B cell (primary cell): ENCODE measurements at regions not wholly inside any gene's neighbourhood (a gene's known extent, or its start where the extent isn't known, plus 50 kb on each side); places are given as distances from the start of the nearest gene placed in this dataset.

Source experiments
- ATAC-seq: fragments of 200-7000 bp; cut with Tn5 transposase; one replicate; pipeline ENCODE4 v1.10.0; 2021; ENCODE audit warnings: low read depth, mild to moderate bottlenecking, moderate number of reproducible peaks, moderate library complexity
- CTCF ChIA-PET: fragments of 350-600 bp; sonication (Branson Sonifier 250); formaldehyde crosslinking; loops from one replicate; lab custom pipeline; 2021; ENCODE audit warnings: antibody characterized with exemption, inconsistent platforms; lab: Charles Lee
- POLR2A ChIA-PET: fragments of 350-600 bp; sonication (Branson Sonifier 250); formaldehyde crosslinking; loops from one replicate; lab custom pipeline; 2021; ENCODE audit warnings: antibody characterized with exemption; lab: Charles Lee
- DNase-seq: peaks from one replicate; pipeline ENCODE4 v3.0.0; 2013
- H2AFZ ChIP-seq: 2 replicates; pipeline ENCODE4 v1.6.1; 2012; ENCODE audit warnings: mild to moderate bottlenecking, low read depth, low read length; ENCODE audit not compliant: insufficient read depth, poor library complexity, severe bottlenecking
- H3K27ac ChIP-seq, 2 donors: 1 replicate in 1 of 2; 2 replicates in 1 of 2; pipeline ENCODE4 v1.5.1; 2012 to 2013; ENCODE audit warnings: low read length in 2 of 2, mild to moderate bottlenecking in 2 of 2, moderate library complexity in 1 of 2
- H3K27me3 ChIP-seq, 4 experiments: fragments of 200-600 bp in 1 of 4; sonication (generic) in 1 of 4; replicated peaks in 1 of 4; 1 replicate in 2 of 4; 2 replicates in 2 of 4; pipeline versions ENCODE4 v1.6.1 to v1.7.0; 2013 to 2016; ENCODE audit warnings: low read length in 3 of 4, mild to moderate bottlenecking in 2 of 4, mixed read lengths in 1 of 4, moderate library complexity in 1 of 4; ENCODE audit not compliant: insufficient read depth in 4 of 4, control insufficient read depth in 3 of 4; ENCODE audit errors: control extremely low read depth in 1 of 4
- H3K36me3 ChIP-seq, 2 experiments: replicated peaks in 1 of 2; 1 replicate in 1 of 2; 2 replicates in 1 of 2; pipeline versions ENCODE4 v1.6.1 to v1.7.1; 2013; ENCODE audit warnings: low read length in 1 of 2; ENCODE audit not compliant: insufficient read depth in 2 of 2, control insufficient read depth in 1 of 2; ENCODE audit errors: control extremely low read depth in 1 of 2, extremely low read depth in 1 of 2
- H3K4me1 ChIP-seq, 2 donors: fragments of 200-600 bp in 1 of 2; sonication (generic) in 1 of 2; 1 replicate in 1 of 2; 2 replicates in 1 of 2; pipeline versions ENCODE4 v1.5.1 to v1.6.1; 2013 to 2017; ENCODE audit warnings: low read length in 2 of 2; ENCODE audit not compliant: control insufficient read depth in 2 of 2, insufficient read depth in 2 of 2
- H3K4me2 ChIP-seq: replicated peaks from 2 replicates; pipeline ENCODE3; 2012; ENCODE audit warnings: mild to moderate bottlenecking, low read depth, low read length; ENCODE audit not compliant: poor library complexity, severe bottlenecking
- H3K4me3 ChIP-seq, 5 experiments: fragments of 200-600 bp in 1 of 5; sonication (generic) in 1 of 5; 1 replicate in 3 of 5; 2 replicates in 2 of 5; pipeline versions ENCODE4 v1.5.1 to v1.7.0; 2011 to 2016; ENCODE audit warnings: low read length in 4 of 5, mild to moderate bottlenecking in 4 of 5, low read depth in 2 of 5, control low read depth in 1 of 5, moderate library complexity in 1 of 5; ENCODE audit not compliant: insufficient read depth in 1 of 5; ENCODE audit errors: control extremely low read depth in 1 of 5, extremely low read depth in 1 of 5
- H3K79me2 ChIP-seq: fragments of 200-600 bp; sonication (generic); one replicate; pipeline ENCODE4 v1.6.0; 2016; ENCODE audit warnings: low read length; ENCODE audit not compliant: control insufficient read depth, insufficient read depth
- H3K9ac ChIP-seq: fragments of 200-600 bp; sonication (generic); 2 replicates; pipeline ENCODE4 v1.6.1; 2017; ENCODE audit warnings: mild to moderate bottlenecking, low read length, moderate library complexity
- H3K9me3 ChIP-seq, 3 donors: one replicate each; pipeline versions ENCODE4 v1.6.1 to v1.7.1; 2013; ENCODE audit warnings: low read length in 2 of 3; ENCODE audit not compliant: control insufficient read depth in 2 of 3, insufficient read depth in 1 of 3; ENCODE audit errors: control extremely low read depth in 1 of 3
- H4K20me1 ChIP-seq: 2 replicates; pipeline ENCODE4 v1.6.0; 2012; ENCODE audit warnings: mild to moderate bottlenecking, low read length; ENCODE audit not compliant: insufficient read depth, control insufficient read depth, poor library complexity, severe bottlenecking
- H3K27ac Mint-ChIP-seq: one replicate; pipeline ENCODE4 v1.8.0; 2021; ENCODE audit warnings: mixed read lengths
- H3K27me3 Mint-ChIP-seq: one replicate; pipeline ENCODE4 v1.8.0; 2021; ENCODE audit warnings: mixed read lengths
- H3K4me1 Mint-ChIP-seq: one replicate; pipeline ENCODE4 v1.8.0; 2021; ENCODE audit warnings: mixed read lengths
- H3K4me3 Mint-ChIP-seq: one replicate; pipeline ENCODE4 v1.8.0; 2021; ENCODE audit warnings: mixed read lengths
- H3K9me3 Mint-ChIP-seq: one replicate; pipeline ENCODE4 v1.8.0; 2022; ENCODE audit warnings: mixed read lengths; ENCODE audit not compliant: insufficient read depth
- EZH2 ChIP-seq: IDR thresholded peaks from 2 replicates; pipeline ENCODE4 v1.6.1; 2012; ENCODE audit warnings: borderline replicate concordance, low read depth, mild to moderate bottlenecking, moderate library complexity, low read length; ENCODE audit not compliant: insufficient read depth, poor library complexity, severe bottlenecking
- WGBS: methylation state at CpG from one replicate; pipeline ENCODE4 v1.1.5; 2013; ENCODE audit warnings: missing lambda C conversion rate; ENCODE audit not compliant: insufficient coverage; 5-methylcytosine and 5-hydroxymethylcytosine counted together
- intact Hi-C: fragments of 100-400 bp; cut with micrococcal nuclease; formaldehyde crosslinking; loops from one replicate; pipeline ENCODE4 v1.10.0; 2022
- TF ChIP-seq, protein P1 (sequence below): fragments of 200-600 bp; IDR thresholded peaks from one replicate; pipeline ENCODE4 v1.8.0; 2022; ENCODE audit warnings: antibody characterized with exemption, mild to moderate bottlenecking

DNA sequence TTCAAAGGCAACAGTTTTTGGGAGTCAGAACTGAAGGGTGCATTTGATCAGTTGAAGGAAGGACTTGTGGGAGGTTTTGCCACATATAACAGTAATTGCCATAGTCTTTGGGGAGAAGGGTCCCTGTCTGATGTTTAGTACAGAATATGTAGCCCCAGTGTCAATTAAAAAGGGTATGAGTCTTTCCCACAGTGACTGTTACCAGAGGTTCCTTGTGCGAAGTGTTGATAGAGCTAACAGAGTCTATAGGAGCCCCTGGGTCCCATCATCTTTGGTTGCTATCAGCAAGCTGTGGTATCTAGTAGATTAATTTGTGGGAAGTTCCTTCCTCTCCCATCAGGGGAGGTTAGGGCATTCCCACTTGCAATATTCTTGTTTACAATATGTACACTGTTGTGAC is 329.2 kb downstream of the PTPRU start:
- ChIA-PET POLR2A (no interaction called here), CTCF (no interaction called here)
- H3K27me3 ChIP-seq: no peaks in the 10 kb centered on the region
- no peaks in the 10 kb centered on the region for H3K4me1 ChIP-seq
- no peak for DNase-seq
- H3K27ac ChIP-seq: no peak overlapping the region
- intact Hi-C loops: no loop called here
- no peaks in the 10 kb centered on the region for H4K20me1 ChIP-seq
- Mint-ChIP-seq H3K27me3 (no peaks in the 10 kb centered on the region), H3K4me3 (no peak overlapping the region), H3K4me1 (no peaks in the 10 kb centered on the region), H3K27ac (no peak overlapping the region), H3K9me3 (peaks cover 19% of the 10 kb centered on the region)
- H3K9me3 ChIP-seq: peaks cover 0 to 47% (median 47%) of the 10 kb centered on the region in 3 donors
- H2AFZ ChIP-seq: no peak overlapping the region
- no peak overlapping the region for H3K9ac ChIP-seq
- no peaks in the 10 kb centered on the region for H3K36me3 ChIP-seq
- no peak overlapping the region for H3K4me3 ChIP-seq
- no peaks in the 10 kb centered on the region for H3K79me2 ChIP-seq
- WGBS: 100% methylated on average over 1 of the region's 1 CpG
- H3K4me2 ChIP-seq: no peak overlapping the region
- TF ChIP-seq EZH2: no peak
- TF ChIP-seq, protein P1, sequence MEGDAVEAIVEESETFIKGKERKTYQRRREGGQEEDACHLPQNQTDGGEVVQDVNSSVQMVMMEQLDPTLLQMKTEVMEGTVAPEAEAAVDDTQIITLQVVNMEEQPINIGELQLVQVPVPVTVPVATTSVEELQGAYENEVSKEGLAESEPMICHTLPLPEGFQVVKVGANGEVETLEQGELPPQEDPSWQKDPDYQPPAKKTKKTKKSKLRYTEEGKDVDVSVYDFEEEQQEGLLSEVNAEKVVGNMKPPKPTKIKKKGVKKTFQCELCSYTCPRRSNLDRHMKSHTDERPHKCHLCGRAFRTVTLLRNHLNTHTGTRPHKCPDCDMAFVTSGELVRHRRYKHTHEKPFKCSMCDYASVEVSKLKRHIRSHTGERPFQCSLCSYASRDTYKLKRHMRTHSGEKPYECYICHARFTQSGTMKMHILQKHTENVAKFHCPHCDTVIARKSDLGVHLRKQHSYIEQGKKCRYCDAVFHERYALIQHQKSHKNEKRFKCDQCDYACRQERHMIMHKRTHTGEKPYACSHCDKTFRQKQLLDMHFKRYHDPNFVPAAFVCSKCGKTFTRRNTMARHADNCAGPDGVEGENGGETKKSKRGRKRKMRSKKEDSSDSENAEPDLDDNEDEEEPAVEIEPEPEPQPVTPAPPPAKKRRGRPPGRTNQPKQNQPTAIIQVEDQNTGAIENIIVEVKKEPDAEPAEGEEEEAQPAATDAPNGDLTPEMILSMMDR: no peak
- ATAC-seq: no peak

DNA sequence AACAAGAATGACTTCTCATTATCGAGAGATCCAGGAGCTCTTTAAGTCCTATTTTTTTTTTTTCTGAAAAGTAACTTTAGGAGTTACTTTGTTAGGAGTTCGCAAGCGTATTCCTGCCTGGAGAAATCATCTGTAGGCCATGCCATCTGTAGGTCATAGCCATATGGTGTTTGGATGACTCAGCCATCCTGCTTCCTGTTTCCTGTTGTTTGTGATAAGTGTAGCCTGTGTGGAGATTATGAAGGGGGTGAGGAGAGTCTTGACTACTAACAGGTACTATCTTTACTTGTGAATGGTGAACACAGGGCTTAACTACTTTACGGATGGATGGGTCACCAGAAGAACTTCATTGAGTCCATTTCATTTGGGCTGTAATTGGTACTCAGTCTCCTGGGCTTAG is 327.2 kb downstream of the PTPRU start:
- Histone ChIP-seq H3K79me2 (no peaks in the 10 kb centered on the region), H3K36me3 (no peaks in the 10 kb centered on the region), H3K4me3 (no peak overlapping the region), H2AFZ (no peak overlapping the region), H3K4me1 (no peaks in the 10 kb centered on the region), H3K9me3 (peaks cover 0 to 47% (median 43%) of the 10 kb centered on the region in 3 donors), H3K27me3 (no peaks in the 10 kb centered on the region), H3K27ac (no peak overlapping the region), H4K20me1 (no peaks in the 10 kb centered on the region), H3K4me2 (no peak overlapping the region), H3K9ac (no peak overlapping the region)
- ChIA-PET POLR2A (no interaction called here), CTCF (no interaction called here)
- Mint-ChIP-seq H3K27ac (no peak overlapping the region), H3K27me3 (no peaks in the 10 kb centered on the region), H3K9me3 (peaks cover 19% of the 10 kb centered on the region), H3K4me1 (no peaks in the 10 kb centered on the region), H3K4me3 (no peak overlapping the region)
- ATAC-seq (no peak), DNase-seq (no peak)
- TF ChIP-seq EZH2: no peak
- TF ChIP-seq, protein P1: no peak
- 94% methylated on average over 3 of the region's 4 CpGs for WGBS
- intact Hi-C loops: no loop called here
